Uterus (tissue), 2 donors: ENCODE measurements at regions not wholly inside any gene's neighbourhood (a gene's known extent, or its start where the extent isn't known, plus 50 kb on each side); places are given as distances from the start of the nearest gene placed in this dataset.

ENCODE experiments used
- CTCF ChIP-seq, 4 experiments: fragments of 200-600 bp in 2 of 4; fragments of 450-650 bp in 2 of 4; sonication (generic) in 2 of 4; IDR thresholded peaks; one replicate each; pipeline ENCODE4 v1.5.1; 2016 to 2019; ENCODE audit warnings: antibody characterized with exemption in 4 of 4, mild to moderate bottlenecking in 2 of 4, moderate library complexity in 1 of 4
- POLR2A ChIP-seq, 2 donors: fragments of 450-650 bp; IDR thresholded peaks; one replicate each; pipeline ENCODE4 v1.6.1; 2016; ENCODE audit warnings: antibody characterized with exemption in 2 of 2, mild to moderate bottlenecking in 1 of 2, moderate library complexity in 1 of 2

- TF ChIP-seq CTCF (IDR thresholded peaks at IDR 0.05) (no peak), POLR2A (IDR thresholded peaks at IDR 0.05) (no peak)
Observed at GRCh38 chr7:69019437-69019836, 578.8 kb upstream of the AUTS2 start.
